Adrenal gland (tissue), 5 donors: ENCODE measurements at regions not wholly inside any gene's neighbourhood (a gene's known extent, or its start where the extent isn't known, plus 50 kb on each side); places are given as distances from the start of the nearest gene placed in this dataset.

Experiments used
- POLR2A ChIP-seq, 2 donors: fragments of 450-650 bp; IDR thresholded peaks; one replicate each; pipeline ENCODE4 v1.6.1; 2017; ENCODE audit warnings: antibody characterized with exemption in 2 of 2, mild to moderate bottlenecking in 2 of 2, moderate library complexity in 1 of 2
- TF ChIP-seq, protein P1 (sequence below), 6 experiments: fragments of 450-650 bp in 4 of 6; fragments of 200-600 bp in 2 of 6; sonication (generic) in 1 of 6; IDR thresholded peaks; 1 replicate in 5 of 6; 2 replicates in 1 of 6; pipeline versions ENCODE4 v1.5.1 to v1.8.0; 2016 to 2021; ENCODE audit warnings: antibody characterized with exemption in 6 of 6, mild to moderate bottlenecking in 2 of 6, moderate library complexity in 1 of 6
- donor health status: DM: no; HTN: no; CAD: no.

GRCh38 chr5:105993027-105993426, 1677.7 kb downstream of the EFNA5 start:
- TF ChIP-seq, protein P1, sequence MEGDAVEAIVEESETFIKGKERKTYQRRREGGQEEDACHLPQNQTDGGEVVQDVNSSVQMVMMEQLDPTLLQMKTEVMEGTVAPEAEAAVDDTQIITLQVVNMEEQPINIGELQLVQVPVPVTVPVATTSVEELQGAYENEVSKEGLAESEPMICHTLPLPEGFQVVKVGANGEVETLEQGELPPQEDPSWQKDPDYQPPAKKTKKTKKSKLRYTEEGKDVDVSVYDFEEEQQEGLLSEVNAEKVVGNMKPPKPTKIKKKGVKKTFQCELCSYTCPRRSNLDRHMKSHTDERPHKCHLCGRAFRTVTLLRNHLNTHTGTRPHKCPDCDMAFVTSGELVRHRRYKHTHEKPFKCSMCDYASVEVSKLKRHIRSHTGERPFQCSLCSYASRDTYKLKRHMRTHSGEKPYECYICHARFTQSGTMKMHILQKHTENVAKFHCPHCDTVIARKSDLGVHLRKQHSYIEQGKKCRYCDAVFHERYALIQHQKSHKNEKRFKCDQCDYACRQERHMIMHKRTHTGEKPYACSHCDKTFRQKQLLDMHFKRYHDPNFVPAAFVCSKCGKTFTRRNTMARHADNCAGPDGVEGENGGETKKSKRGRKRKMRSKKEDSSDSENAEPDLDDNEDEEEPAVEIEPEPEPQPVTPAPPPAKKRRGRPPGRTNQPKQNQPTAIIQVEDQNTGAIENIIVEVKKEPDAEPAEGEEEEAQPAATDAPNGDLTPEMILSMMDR (IDR thresholded peaks at IDR 0.05): no peak
- TF ChIP-seq POLR2A (IDR thresholded peaks at IDR 0.05): no peak
